GM18909 (cell line): ENCODE measurements at regions not wholly inside any gene's neighbourhood (a gene's known extent, or its start where the extent isn't known, plus 50 kb on each side); places are given as distances from the start of the nearest gene placed in this dataset.
A peak's percentile ranks its signal among the peaks of the same experiment; 100 is the strongest.

Experiments
- ATAC-seq: cut with Tn5 transposase; IDR thresholded peaks from one replicate; pipeline ENCODE4 v1.9.1; 2021; ENCODE audit warnings: mild to moderate bottlenecking; ENCODE audit not compliant: unreplicated experiment, poor library complexity

- peak; percentile 88 for ATAC-seq
These were observed 859.4 kb downstream of the MAFB start for GRCh38 chr20:39829661-39830060.

DNA sequence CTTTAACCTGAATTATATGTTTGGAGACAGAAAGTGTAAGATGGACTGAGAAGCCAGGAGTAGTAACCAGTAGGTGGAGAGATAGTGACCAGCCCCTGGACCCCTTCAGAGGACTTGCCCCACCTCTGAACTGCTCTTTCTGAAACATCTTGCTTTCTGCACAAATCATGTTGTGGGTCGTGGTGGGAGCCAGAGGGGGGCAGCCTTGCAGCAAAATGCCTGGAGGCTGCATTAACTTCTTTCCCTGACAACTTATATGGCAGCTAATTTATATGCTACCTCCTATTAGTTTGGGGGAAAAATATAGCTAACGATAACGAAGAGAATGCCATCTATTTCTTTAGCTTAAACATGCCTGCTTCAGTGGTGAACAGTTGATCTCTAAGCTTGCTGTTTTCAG lies 859.8 kb downstream of the MAFB start:
- ATAC-seq, result peak; percentile 5

GRCh38 chr20:39825950-39826349 lies 863.1 kb downstream of the MAFB start:
- ATAC-seq, result peak; percentile 64

- ATAC-seq, result no peak
These were observed 863.4 kb downstream of the DHX35 start for GRCh38 chr20:39825524-39825923.

- no peak for ATAC-seq
These were observed 861.1 kb downstream of the DHX35 start for GRCh38 chr20:39823224-39823623.

DNA sequence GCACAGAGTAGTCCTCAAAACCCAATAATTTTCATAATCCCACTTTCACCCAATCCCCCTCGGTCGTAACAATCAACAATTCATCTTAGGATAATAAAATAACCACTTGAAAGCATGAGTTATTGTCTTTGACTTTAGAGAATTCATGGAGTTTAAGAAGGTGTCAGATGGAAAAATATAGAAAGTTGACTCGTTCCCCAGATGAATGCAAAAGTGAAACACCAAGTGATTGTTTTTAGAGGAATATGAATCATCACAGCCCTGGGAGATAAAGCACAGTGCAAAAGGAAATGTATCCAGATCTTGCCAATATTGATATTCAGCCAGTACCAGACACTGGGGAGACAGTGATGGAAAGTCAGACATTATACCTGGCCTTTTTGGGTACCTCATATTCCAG lies 860.5 kb downstream of the DHX35 start:
- ATAC-seq, result no peak

DNA sequence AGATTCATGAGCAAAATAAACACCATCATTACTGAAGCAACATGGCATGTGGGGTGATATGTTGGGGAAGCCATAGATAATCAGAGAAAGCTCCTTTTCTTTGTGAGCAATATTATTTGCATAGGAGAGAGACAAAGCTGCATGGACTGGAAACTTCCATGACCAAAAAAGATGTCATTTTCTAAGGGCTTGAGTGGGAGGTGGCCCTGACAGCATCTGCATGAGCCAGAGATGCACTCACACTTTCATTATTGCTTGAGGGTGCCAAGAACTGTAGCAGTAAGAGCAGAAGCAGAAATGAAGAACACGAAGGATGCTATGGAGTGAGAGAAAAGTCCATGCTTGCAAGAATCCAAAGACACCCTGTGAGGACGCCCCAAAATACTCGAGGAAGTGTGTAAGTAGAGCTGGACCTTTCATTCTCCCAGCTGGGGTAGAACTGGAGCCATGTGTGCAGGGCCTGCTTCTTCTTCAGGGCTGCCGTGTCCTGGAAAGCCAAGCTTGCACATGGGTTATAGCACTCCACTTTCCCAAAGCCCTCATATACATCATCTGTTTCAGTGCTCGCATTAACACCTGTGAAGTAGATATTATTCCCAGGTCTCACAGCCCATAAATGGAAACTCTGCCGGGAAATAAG lies 851.2 kb downstream of the DHX35 start:
- ATAC-seq, result peak; percentile 47

DNA sequence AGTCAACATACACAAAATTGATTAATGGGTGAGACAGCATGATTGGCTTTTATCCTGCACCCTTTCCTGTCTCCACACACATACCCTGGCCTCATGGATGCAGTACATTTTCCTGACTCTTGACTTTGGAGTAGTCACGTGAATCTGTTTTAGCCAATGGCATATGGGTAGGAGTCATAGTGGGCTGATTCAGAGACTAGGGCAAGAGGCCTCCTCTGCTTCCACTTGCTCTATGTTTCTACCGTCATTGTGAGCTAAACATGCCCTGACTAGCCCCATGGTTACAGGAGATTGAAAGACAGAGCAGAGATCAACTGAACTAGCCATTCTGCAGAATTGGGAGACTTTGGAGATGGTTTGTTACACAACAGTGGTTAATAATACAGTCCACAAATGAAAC lies 850.0 kb downstream of the DHX35 start:
- no peak for ATAC-seq

DNA sequence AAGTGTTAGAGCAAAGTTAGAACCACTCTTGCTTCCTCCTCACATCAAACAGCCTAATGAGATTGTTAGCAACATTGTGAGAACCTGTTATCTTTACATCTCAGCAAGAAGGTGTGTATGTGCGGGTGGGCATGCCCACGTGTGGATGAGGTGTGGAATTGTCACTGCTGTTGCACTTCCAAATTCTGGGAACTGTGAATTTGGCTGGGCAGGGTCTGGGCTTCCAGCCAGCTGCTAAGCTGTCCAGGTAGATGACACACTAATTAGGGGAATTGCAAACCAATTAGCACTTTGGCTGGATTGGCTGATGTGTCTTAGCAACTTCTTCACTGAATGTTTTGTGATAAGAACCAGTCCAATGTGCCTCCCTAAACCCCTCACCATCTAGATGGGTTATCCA lies 848.2 kb downstream of the DHX35 start:
- ATAC-seq, result no peak

DNA sequence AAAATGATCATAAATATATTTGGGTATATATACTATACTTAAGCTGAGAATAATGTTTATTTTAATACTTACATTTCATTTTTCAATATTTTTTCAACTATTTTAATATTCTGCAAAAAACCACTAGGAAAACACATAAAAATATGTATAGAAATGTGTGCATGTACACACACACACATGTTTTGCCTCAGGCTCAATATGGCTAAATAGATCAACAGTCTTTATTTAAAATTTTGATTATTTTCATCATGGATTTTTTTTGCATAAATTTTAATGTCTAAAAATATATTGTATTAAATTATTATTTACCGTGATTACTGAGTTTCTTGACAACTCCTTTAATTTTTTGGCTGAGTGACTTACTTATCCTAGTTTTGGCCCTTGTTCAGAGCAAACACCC lies 846.5 kb downstream of the DHX35 start:
- ATAC-seq, result no peak

DNA sequence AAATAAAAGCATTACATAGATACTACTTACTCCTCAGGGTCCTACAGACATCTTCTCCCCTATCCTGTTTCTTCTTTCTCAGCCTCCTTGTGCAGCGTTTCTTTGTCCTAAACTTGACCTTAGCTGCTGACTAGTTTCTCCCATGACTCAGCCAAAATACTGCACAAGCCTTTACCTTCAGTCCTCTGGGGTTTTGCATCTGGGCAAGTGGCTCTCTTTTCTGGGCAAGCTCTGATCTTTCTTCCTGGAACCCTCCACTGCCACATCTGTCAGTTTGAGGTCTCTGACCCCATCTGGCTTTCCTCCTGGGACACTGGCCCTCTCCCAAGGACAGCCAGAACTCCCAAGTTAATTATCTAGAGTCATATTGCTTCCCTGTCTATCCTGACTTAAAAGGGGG lies 838.4 kb downstream of the DHX35 start:
- peak; percentile 82 for ATAC-seq

GRCh38 chr20:39800111-39800510 lies 838.0 kb downstream of the DHX35 start:
- peak; percentile 87 for ATAC-seq

- ATAC-seq, result no peak
These were observed 837.3 kb downstream of the DHX35 start for GRCh38 chr20:39799366-39799965.

DNA sequence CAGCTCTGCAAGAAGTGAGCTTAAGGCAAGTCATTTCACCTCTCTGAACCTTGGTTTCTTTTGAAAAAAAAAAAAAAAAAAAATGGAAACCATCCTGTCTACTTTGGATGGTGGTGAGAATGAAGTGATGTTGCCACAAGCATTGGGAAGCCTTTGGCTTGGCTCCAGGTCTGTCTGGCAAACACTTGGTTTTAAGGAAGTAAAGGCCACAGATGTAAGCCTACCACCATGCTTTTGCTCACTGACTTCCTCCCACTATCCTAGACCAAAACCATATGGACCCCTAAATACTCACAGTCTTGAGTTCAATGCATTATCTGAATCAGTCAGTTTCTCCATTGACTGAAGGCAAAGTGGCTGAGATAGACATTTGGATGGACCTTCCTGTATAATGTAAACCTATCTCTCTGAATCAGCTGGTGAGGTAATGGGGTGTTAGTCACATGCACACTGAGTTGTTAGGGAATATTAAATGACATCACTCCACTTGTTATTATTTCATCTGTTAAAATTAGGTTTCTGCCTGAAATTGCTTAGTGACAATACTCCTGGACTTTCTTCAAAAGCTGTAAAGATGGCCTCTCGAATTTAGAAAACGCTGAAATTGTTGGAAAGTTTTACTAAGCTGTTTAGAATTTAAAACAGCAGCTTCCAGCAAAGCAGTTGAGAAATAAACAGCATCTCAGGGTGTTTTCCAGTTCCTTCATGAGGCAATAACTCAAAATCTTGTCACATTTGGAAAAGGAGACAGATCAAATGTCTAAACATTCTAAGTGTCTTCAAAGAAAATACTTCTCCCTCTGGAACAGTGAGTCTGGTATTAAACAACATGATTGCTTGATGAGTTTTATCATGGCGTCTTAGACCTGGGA lies 833.5 kb downstream of the DHX35 start:
- no peak for ATAC-seq

DNA sequence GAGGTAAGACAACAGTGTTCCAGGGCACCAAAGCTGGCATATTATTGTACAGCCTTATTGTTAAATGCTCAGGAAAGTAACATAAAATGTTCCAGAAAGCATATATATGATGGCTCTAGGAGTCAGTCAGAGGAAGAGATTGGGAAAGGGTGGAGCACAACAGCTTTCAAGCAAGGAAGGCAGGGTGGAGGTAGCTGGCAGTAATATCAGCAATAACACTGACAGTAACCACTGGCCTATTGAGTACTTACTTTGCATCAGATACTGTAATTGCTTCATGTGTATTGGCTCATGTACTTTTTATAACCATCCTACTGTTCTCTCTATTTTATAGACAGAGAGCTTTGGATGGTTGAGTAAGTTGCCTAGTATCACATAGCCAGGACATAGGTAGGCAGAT lies 830.2 kb downstream of the DHX35 start:
- no peak for ATAC-seq

GRCh38 chr20:39789411-39789810 lies 827.3 kb downstream of the DHX35 start:
- ATAC-seq, result peak; percentile 68

DNA sequence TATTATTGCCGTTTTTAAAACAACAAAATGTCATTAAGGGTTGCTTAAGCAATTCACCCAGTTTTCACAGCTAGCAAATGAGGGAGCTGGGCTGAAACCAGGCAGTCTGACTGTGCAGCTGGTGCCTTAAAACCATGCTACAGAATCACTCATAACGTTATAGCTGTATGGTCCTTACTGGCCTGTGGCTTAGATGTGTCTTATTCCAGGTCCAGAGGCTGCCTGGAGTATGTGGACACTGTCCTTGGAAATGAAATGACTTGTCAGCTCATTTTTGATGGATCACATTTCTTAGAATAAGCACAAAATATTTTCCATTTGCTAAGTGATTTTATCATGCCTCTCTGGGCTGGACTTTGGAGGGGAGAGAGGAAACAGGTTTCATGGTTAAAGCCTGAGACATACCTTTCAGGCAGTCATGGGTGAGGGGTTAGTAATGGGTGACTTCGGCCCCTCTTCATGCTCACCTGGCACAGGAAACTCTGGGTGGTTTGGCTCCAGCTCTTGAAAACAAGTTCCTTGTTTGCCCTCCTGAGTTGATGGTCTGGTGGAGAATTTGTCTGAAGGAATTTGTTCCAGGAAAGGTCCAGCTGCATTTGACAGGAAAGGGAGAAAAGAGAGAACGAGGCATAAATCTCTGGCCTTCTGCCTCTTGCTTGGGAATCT lies 823.2 kb downstream of the DHX35 start:
- no peak for ATAC-seq

DNA sequence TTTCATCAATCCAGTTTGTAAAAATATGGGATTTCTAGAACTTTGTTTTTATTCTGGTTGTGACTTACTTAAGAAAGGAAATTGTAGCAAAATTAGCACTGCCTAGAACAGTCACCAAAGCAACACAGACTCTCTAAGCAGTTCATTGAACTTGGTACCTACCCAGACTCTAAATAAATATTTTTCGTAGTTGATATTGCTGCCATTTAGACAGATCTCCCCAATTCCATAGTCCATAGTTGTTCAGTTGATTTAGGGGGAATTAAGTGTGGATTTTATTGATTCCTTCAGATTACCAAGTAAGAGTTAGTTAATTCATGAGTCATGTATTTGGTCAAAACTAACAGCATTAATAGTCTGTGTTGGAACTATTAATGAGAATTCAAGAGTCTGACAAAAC lies 822.5 kb downstream of the DHX35 start:
- ATAC-seq, result no peak

GRCh38 chr20:39778847-39779604 lies 816.9 kb downstream of the DHX35 start:
- peak; percentile 17 for ATAC-seq

DNA sequence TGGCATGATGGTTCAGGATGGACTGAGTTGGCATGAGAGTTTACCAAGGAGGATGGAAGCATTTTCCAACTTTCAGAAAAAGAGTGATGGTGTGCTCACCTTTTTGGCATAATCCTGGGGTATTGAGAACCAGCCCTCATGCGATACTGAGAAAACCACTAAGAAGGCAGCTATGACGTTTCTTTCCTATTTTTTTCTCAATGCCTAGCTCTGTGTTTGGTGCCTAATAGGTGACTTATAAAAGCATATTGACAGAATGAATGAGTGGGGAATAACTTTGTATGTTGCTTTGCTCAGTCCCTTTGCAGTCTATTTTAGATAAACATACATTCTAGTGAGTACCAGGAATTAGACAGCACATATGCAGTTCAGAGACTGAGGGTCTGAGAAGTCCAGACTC lies 816.3 kb downstream of the DHX35 start:
- ATAC-seq, result peak; percentile 71
